Ramos (cell line): ENCODE measurements at regions not wholly inside any gene's neighbourhood (a gene's known extent, or its start where the extent isn't known, plus 50 kb on each side); places are given as distances from the start of the nearest gene placed in this dataset.

ENCODE experiments used
- in situ Hi-C: fragments of 300-500 bp; cut with MboI; formaldehyde crosslinking; loops from one replicate; pipeline ENCODE4 v1.14.3; 2022; ENCODE audit warnings: low sequenced_read_pairs; ENCODE audit not compliant: unreplicated experiment

DNA sequence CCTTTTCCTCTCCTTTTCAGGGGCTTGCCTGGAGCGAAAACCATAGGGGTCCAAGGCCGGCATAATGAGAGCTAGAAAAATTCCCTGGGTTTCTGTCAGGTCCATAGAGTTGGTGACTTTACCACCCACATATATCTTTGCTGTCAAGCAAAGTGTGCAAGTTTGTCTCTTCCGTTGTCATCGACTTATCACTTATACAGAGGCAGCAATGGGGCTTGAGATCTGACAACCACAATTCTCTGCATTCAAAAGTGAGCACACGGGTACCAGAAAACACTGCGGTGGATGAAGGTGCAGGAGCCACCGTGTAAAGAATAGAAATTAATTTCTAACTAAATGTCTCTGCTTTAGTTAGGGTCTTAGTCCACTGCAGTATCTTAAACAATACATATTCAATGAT, 162.3 kb downstream of the DAD1 start:
- in situ Hi-C loops: no loop called here

DNA sequence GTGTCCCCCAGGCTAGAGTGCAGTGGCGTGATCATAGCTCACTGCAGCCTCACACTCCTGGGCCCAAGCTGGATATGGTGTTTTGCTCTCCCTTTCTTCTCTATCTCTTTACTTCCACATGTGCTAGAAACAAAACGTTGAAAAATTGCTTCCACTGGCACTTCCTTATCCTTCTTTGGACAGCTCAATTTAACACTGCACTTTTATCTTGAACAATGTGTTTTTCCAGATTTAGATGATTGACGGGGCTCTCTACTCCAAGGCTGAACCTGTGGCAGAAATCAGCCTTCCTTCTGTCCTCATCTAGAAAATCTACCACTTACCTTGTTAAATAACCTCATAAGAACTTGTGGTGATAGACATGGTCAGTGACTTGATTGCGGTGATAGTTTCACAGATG, 165.1 kb downstream of the DAD1 start:
- in situ Hi-C loops: no loop called here

DNA sequence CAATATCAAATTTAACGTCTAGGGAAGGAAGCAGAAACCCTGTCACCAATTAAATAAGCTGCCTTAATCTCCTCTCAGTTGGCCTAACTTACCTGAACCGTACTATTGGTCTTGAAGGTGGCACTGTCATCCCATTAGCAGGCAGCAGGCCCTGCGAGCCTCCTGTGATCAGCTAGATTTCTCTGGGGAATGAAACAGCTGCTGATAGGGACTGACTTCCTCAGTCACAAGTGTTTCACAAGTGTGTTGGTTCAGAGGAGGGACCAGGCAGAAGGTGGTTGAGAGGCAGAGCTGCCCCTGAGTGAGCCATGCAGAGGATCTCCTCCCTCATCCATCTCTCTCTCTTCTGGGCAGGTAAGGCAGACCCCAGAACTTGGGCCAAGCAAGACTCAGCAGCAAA, 166.8 kb downstream of the DAD1 start:
- in situ Hi-C loops: no loop called here

DNA sequence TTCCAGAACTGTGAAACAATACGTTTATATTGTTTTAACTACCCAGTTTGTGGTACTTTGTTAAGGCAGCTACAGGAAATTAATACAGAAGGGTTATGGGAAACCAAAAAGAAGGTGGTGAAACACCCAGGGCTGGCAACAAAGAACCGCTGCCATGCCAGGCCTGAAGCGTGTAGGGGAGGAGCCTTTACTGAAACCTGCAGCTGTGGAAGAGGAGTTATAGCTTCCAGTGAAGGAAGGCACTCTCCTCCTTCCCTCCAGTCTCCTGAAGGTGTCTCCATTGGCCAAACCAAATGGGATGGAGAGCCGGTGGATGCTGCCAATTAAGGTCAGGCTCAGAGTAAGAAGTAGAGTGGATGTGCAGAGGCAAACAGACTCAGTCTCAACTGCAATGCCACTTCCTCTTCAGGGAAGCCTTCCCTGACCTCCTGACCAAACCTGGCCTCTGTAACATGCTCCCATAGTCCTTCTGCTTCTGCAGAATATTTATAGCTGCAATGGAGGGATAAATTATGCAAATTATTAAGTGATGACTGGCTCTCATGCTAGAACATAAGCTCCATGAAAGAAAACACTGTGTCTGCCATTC, 168.3 kb downstream of the DAD1 start:
- in situ Hi-C loops: no loop called here

DNA sequence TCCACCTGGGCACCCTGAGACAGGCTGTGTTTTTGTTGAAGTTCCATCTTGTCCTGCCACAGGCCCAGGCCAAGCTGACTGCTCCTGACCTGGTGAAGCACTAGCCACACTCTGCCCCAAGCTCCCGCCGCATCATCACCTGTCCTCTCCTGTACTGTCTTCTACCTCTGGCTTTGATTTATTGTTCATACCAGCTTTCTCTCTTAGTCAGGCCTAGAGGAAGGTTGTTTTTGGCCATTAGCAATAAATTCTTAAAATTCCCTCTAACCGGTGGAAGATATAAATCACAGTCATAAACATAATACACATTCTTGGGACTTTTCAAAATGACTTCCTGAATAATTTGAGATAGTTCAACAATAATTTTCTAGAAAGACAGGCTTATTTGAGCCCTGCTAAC, 169.4 kb downstream of the DAD1 start:
- in situ Hi-C loops: no loop called here

DNA sequence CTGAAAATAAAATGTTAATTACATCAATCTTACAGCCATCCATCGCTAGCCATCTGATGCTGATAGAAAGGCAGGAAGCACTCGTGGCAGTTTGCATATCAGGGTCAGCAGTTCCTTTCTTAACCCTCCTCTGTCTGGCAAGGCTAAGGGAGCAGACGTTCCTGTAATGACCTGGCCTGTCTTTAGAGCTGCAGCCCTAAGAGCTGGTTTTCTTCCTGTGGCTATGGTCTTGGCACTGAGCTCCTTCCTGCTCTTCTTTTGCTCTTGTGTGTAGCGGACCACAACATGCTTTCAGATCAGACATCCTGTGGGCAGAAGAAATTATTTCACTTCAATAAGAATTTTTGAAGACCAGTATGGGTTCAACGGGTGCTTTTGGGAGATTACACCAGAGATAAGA, 170.4 kb downstream of the DAD1 start:
- in situ Hi-C loops: no loop called here

DNA sequence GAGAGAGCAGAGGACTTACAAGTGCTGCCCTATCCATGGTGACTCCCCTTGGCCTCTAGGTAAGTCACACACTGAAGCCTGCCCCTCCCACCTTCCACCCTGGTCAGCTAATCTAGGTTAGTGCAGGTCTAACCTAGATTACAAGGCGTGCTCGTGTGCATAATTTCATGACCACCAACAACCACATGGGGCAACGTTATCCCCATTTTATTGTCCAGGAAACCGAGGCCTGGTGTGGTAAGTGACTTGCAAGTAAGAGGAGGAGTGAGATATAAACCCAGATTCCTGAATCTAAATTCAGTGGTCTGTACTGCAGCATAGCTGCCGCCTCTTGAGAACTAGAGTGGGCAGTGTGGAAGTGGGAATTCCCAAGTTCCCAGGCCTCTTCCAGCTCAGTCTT, 171.1 kb downstream of the DAD1 start:
- in situ Hi-C loops: no loop called here

DNA sequence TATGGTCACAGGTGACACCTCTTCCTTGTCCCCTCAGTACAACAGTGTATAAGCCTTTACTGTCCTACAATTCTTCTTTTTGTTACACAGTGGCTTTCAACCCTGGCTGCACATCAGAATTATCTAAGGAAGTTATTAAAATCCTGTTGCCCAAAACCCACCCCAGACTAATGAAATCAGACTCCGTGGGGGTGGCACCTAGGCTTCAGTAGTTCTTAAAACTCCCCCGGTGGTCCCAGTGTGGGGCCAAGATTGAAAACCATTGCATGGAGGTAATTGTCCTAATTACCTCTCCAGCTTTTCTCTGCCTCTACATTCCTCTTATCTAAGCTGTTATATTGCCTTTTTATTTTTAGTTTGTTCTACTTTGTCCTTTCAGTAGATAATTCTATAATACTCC, 172.8 kb downstream of the DAD1 start:
- in situ Hi-C loops: no loop called here

DNA sequence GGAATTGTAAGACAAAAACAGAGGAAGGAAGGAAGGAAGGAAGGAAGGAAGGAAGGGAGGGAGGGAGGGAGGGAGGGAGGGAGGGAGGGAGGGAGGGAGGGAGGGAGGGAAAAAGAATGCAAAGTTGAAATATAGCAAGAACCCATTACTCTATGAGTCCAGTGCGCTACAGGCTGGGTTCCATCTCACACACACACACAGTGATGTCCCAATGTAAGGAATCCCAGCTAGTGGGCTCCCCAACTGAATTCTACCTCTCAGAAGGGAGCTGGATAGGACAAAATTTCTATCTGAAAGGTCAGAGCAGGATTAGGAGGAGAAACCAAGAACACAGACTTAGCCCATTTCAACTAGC, 173.4 kb downstream of the DAD1 start:
- in situ Hi-C loops: no loop called here

DNA sequence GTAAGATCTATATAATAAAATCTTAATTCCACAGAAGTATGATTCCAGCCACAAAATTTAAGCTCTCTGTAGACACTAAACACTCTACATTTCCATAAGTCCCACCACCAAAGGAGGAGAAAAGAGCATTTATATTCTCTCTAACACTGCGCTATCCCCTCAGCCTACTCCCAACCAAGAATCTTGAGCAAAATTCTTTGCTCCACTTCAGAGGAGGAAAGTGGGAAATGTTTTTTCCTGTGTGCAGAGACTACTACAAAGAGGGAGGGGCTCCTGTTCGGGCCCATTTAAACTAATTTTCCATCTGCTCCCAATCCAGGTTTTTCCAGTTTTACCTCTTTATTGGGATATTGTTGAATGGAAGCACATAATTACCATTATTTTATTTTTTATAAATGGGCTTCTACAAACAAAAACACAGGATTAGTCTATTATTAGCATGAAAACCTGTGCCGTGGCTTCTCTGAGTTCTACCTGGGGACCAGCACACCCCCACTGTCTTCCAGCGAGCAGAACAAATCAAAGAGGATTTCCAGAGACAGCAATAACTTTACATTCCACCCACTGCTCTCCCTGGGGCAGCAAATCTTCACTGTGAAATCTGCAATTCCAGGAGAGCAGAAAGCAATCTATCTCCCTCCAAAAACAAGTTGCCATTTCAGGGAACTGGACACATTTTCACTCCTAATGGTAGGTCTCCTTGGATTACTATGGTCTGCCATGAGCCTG, 174.0 kb downstream of the DAD1 start:
- in situ Hi-C loops: no loop called here

DNA sequence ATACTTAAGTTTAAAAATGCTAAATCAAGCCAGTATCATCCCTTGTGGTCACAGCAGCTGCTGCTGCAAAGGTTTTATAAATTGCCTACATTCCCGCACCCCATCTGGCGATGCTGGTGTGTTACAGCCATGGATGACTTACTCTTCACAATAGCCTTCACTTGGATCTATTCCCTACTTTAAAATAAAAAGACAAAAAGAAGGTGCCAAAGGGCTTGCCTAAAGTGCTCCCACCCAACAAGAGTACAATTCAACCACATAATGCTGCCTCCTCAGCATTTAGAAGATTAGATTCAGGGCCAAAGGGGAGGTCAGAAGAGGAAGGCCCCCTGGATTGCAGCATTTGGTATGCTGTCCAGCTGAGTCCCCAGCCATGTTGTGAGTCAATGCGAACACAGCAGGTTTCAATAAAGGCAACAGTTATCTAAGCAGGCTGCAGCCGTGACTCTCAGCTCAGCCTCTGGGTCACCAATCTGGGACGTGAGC, 176.1 kb downstream of the DAD1 start:
- in situ Hi-C loops: no loop called here

DNA sequence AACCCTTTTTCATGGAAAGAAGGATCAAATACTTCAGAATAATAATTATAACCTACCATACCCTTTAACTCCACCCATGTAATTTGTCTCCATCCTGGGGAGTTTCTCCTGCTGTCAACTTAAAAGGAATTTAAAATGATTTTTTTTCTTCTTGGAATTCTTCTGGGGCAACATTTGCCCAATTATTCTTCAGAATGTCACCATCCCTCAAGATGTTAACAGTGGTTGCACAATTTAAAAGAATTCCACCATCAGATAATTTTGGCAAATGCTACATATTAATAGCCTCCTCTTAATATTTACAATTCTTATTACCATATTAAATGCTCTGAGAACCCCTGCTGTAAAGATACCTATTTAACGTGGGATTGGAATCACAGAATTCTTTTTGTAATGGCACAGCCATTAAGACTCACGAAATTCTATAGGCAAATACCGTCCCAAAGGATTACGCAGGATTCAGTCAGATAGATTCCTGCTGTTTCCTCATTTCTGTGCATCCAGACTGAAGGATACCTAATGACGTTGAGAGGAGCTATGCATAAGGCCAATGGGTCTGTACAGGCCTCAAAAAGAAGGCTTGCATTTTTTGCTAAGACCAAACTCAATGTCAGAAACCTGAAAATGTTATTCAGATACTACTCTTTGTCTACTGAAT, 177.5 kb downstream of the DAD1 start:
- in situ Hi-C loops: no loop called here

DNA sequence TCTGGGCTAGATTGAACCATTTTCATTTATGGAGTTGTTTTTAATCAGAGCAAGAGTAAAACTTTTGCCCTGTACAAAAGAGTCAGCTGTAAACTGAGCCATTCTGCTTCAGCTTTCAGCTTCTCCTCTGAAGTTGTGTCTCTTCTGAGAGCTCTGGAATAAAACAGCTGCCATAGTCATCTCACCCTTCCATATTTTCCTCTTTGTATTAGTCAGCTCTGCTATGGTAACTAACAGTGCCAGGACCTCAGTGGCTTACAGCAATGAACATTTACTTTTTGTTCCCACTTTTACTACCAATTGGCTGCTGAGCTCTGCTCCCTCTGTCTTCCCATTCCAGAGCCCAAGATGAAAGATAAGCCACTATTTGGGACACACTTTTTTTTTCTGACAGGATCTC, 178.5 kb downstream of the DAD1 start:
- in situ Hi-C loops: no loop called here

DNA sequence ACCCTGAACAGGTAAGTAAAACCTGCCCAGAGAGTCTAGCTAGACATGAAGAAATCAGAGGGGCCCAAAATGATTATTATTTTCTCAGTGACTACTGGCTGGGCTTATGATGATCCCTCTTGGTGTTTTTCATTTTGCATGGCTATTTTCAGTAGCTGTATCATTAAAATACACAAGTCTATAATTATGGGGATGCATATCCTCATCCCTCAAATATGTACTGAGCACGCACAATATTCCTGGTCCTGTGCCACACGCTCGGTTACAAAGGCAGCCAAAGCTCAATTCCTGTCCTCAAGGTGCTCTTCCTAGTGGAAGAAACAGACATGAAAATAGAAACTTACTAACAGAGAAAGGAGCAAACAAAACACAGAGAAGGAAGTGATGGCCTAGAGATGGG, 180.0 kb downstream of the DAD1 start:
- in situ Hi-C loops: no loop called here

DNA sequence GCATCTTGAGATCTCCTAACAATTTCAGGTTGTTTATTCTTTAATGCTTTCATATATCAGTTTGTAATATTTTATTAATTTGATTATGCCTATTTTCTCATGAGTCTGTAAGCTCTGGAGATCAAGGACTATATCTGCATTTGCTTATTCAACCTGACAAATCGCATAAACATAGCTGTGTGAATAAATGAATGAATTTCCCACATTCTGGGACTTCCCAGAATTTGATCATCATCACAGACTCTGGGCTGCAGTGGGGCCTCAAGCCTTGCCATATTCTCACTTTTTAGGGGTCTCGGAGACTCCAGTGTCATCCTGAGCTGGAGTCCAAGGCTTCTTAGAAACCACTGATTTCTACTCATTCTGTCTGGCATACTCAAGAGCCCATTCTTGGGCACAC, 180.5 kb downstream of the DAD1 start:
- in situ Hi-C loops: no loop called here

DNA sequence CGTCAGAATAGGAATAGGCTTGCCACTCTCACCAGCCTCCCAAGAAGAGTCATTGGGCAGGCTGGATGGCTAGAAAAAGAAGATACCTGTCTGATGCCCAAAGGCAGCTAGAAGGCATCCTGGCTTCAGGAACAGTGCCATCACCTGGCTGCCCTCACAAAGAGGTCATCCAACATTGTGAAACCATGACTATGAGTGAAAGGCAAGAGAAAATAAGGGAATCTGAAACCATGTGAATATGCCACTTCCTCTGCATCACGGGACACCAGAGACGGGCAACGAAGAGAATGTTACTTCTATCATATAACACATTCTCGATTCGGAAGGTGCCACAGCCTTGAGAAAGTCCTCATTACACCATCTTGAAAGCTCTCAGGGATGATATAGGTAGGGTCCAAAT, 182.0 kb downstream of the DAD1 start:
- in situ Hi-C loops: no loop called here

DNA sequence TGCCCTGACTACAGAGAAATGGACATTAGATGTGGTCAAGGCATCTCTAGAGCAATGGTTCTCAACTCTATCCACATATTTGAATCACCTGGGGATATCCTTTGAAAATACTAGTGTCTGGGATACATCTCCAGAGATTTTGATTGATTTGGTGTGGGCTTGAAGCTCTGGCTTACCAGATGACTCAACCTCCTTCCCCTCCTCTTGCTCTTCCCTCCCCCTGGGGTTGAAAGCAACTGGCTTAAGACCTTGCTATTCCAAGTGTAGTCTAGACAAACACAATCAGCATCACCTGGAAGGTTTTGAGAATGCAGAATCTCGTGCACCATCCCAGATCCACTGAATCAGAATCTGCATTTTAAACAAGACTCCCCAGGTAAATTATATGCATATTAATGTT, 183.8 kb downstream of the DAD1 start:
- in situ Hi-C loops: no loop called here

DNA sequence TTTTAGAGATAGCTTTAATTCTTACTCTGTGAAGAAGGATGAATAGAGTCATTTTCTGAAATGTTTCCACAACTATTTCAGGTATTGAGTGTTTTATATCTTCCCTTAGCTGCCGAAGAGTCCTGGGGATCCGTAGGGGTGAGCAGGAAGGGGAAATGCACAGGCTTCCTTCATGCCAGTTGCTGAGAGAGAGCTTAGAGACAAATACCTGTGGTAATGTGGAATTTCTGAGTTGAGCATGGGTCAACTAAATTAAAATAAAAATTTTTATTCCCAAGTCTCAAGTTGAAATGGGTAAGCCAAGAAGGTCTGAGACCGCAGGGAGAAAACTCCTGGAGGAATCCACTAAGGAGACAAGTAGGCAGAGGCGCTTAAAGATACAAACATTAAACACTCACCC, 185.7 kb downstream of the DAD1 start:
- in situ Hi-C loops: no loop called here

DNA sequence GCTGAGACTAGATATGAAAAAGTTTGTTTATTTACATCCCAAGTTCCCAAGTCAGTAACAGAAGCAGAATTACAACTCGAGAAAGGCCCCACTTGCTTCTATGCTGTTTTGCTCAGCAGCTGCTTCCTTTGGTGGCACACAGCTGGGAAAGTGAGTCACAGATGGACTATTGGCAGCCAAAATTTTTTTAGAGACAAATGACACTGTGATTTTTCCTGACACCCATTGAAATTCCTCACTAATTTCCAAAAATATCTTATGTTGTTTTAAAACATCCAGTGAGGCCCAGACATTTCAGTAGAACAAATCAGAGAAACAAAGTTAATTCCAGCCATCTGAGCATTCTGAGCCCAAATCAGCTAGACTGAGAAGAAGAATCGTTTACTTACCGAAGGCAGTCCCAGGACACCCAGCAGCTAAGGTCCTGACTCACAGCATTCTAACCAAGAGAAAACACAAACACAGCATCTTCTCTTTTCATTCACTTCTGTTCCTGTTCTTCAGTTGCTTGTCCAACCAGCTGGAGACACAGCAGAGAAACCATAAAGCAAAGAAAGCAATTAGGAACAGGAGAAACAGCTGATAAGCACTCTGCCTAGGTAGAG, 188.3 kb downstream of the DAD1 start:
- in situ Hi-C loops: no loop called here

DNA sequence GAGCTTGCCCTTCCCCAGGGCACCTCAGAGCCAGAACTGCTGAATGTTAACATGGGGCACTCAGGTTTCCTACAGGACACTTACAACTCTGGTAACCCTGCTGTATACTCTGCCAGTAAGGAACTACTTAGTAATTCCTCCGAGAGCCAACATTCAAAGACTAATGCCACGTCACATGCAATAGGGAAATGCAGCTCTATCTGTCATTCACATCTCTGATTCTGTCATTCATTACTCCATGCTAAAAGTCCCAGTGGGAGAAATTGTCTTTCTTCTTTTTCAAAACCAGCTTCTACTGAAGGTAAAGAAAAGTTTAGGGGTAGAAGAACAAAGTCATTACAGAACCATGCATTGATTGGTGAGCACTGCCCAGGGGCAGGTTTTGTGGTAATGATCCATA, 189.2 kb downstream of the DAD1 start:
- in situ Hi-C loops: no loop called here

DNA sequence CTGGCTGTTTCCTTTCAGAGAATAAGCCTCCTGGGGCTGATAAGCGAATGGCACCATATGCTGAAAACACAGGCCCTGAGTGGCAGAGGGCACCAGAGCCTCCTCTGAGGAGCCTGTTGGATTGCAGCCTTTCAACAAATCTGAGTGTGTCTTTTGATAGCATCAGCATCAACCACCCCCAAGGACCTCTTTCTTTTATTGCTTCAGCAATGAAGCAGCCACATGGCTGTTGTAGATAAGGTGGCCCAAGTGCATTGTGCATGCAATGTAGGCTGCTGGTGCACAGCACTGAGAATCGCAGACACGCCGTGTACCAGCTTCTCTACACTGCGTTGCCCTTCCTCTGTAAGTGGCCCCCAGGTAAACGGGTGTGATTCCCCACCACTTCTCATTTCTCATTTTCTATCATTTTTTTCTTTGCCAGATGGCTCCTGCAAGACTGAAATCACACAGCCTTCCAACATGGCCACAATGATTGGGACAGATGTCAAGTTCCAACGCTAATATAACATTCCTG, 191.7 kb downstream of the DAD1 start:
- in situ Hi-C loops: no loop called here
